Endothelial cell of umbilical vein (primary cell): ENCODE measurements at regions not wholly inside any gene's neighbourhood (a gene's known extent, or its start where the extent isn't known, plus 50 kb on each side); places are given as distances from the start of the nearest gene placed in this dataset.

Source experiments
- BruUV-seq: library from RNA; stranded (reverse); fragments of 400-500 nt; replicated peaks from 2 replicates; lab custom pipeline; 2021; lab: Mats Ljungman, UMichigan
- CTCF ChIA-PET: fragments of 300-600, 350-600 bp; sonication (Branson Sonifier 250); formaldehyde crosslinking; loops from one replicate; lab custom pipeline; 2021; ENCODE audit warnings: antibody characterized with exemption, inconsistent platforms; lab: Charles Lee
- POLR2A ChIA-PET: fragments of 300-600, 350-600 bp; sonication (Branson Sonifier 250); formaldehyde crosslinking; loops from one replicate; lab custom pipeline; 2021; ENCODE audit warnings: antibody characterized with exemption, inconsistent platforms; lab: Charles Lee
- DNase-seq: peaks from one replicate; pipeline ENCODE4 v3.0.0-alpha.2; 2011; ENCODE audit warnings: low read depth, low spot score
- FAIRE-seq: peaks from 2 replicates; lab custom pipeline; 2011; peaks lifted over from hg19 to GRCh38; lab: Jason Lieb, UNC
- H2AFZ ChIP-seq: 2 replicates; pipeline ENCODE4 v1.6.0; 2012; ENCODE audit warnings: low read depth, low read length, control low read depth, inconsistent platforms
- H3K27ac ChIP-seq: 2 replicates; pipeline ENCODE4 v1.5.1; 2011; ENCODE audit warnings: low read depth, mild to moderate bottlenecking, control low read depth, low read length, moderate library complexity; ENCODE audit not compliant: insufficient read depth
- H3K27me3 ChIP-seq, 2 experiments: 2 replicates each; pipeline versions ENCODE4 v1.6.0 to v1.6.1; 2011; ENCODE audit warnings: low read length in 2 of 2, mixed read lengths in 1 of 2; ENCODE audit not compliant: control insufficient read depth in 2 of 2, insufficient read depth in 2 of 2
- H3K36me3 ChIP-seq, 2 experiments: 2 replicates in 1 of 2; 3 replicates in 1 of 2; pipeline ENCODE4 v1.5.1; 2011; ENCODE audit warnings: low read length in 2 of 2, mild to moderate bottlenecking in 1 of 2, moderate library complexity in 1 of 2; ENCODE audit not compliant: control insufficient read depth in 2 of 2, insufficient read depth in 2 of 2; ENCODE audit errors: extremely low read depth in 1 of 2
- H3K4me1 ChIP-seq: 3 replicates; pipeline ENCODE4 v1.5.1; 2011; ENCODE audit warnings: mild to moderate bottlenecking, low read length; ENCODE audit not compliant: control insufficient read depth, insufficient read depth; ENCODE audit errors: extremely low read depth
- H3K4me2 ChIP-seq: 2 replicates; pipeline ENCODE4 v1.6.1; 2011; ENCODE audit warnings: low read length, control low read depth, mixed read lengths; ENCODE audit not compliant: insufficient read depth
- H3K4me3 ChIP-seq, 3 experiments: fragments of 200-600 bp in 1 of 3; sonication (generic), shearing (Covaris generic) in 1 of 3; replicated peaks in 1 of 3; 2 replicates each; pipeline ENCODE4 v1.5.1; 2011 to 2016; ENCODE audit warnings: control low read depth in 3 of 3, low read length in 3 of 3, mild to moderate bottlenecking in 2 of 3, inconsistent platforms in 1 of 3, low read depth in 1 of 3, moderate library complexity in 1 of 3; ENCODE audit not compliant: insufficient read depth in 1 of 3
- H3K79me2 ChIP-seq: 2 replicates; pipeline ENCODE4 v1.6.0; 2012; ENCODE audit warnings: low read length, inconsistent platforms; ENCODE audit not compliant: control insufficient read depth, insufficient read depth
- H3K9ac ChIP-seq: replicated peaks from 2 replicates; pipeline ENCODE3; 2011; ENCODE audit warnings: low read length, control low read depth; ENCODE audit not compliant: insufficient read depth; ENCODE audit errors: extremely low read depth
- H3K9me1 ChIP-seq: replicated peaks from 3 replicates; pipeline ENCODE4 v1.6.0; 2011; ENCODE audit warnings: mild to moderate bottlenecking, low read length; ENCODE audit not compliant: control insufficient read depth, insufficient read depth; ENCODE audit errors: extremely low read depth
- H3K9me3 ChIP-seq: replicated peaks from 2 replicates; pipeline ENCODE4 v1.5.1; 2012; ENCODE audit warnings: low read length, inconsistent platforms; ENCODE audit not compliant: control insufficient read depth, insufficient read depth
- H4K20me1 ChIP-seq: replicated peaks from 2 replicates; pipeline ENCODE3; 2011; ENCODE audit warnings: mild to moderate bottlenecking, low read length; ENCODE audit not compliant: control insufficient read depth, insufficient read depth; ENCODE audit errors: extremely low read depth
- CTCF ChIP-seq, 2 donors: IDR thresholded peaks; 1 replicate in 1 of 2; 2 replicates in 1 of 2; pipeline ENCODE4 v1.5.1; 2011; ENCODE audit warnings: low read length in 2 of 2, mild to moderate bottlenecking in 2 of 2, moderate library complexity in 2 of 2, control low read depth in 1 of 2, inconsistent platforms in 1 of 2, low read depth in 1 of 2; ENCODE audit not compliant: insufficient read depth in 1 of 2; ENCODE audit errors: extremely low read depth in 1 of 2
- EZH2 ChIP-seq: IDR thresholded peaks from 2 replicates; pipeline ENCODE4 v1.6.1; 2012; ENCODE audit warnings: borderline replicate concordance, low read depth, mild to moderate bottlenecking, moderate library complexity, low read length, inconsistent platforms; ENCODE audit not compliant: severe bottlenecking
- FOS ChIP-seq: IDR thresholded peaks from 2 replicates; pipeline ENCODE4 v1.6.1; 2011; ENCODE audit warnings: mild to moderate bottlenecking, low read length, moderate library complexity, borderline replicate concordance; ENCODE audit not compliant: insufficient read depth
- GATA2 ChIP-seq: IDR thresholded peaks from 2 replicates; pipeline ENCODE4 v1.7.0; 2011; ENCODE audit warnings: low read depth, mild to moderate bottlenecking, moderate library complexity, mixed read lengths, low read length; ENCODE audit not compliant: insufficient read length, insufficient read depth
- JUN ChIP-seq: IDR thresholded peaks from 2 replicates; pipeline ENCODE4 v1.6.1; 2011; ENCODE audit warnings: borderline replicate concordance, low read depth; ENCODE audit not compliant: insufficient read length, insufficient read depth
- POLR2A ChIP-seq: IDR thresholded peaks from 2 replicates; pipeline ENCODE4 v1.6.1; 2012; ENCODE audit warnings: low read depth, mild to moderate bottlenecking, control low read depth, low read length
- dilution Hi-C: fragments of 300-500 bp; cut with MboI; formaldehyde crosslinking; loops from one replicate; pipeline ENCODE4 v1.15.0; 2019; ENCODE audit warnings: low sequenced_read_pairs; ENCODE audit not compliant: extremely low pct_ligation_motif_present
- intact Hi-C: fragments of 100-400 bp; cut with micrococcal nuclease; formaldehyde crosslinking; loops from one replicate; pipeline ENCODE4 v1.10.0; 2022
- TF ChIP-seq, protein P1 (sequence below): IDR thresholded peaks from 2 replicates; pipeline ENCODE4 v1.6.1; 2011; ENCODE audit not compliant: insufficient read depth, insufficient read length

GRCh38 chr19:30070198-30070967, 128.3 kb downstream of the URI1 start:
- CTCF ChIA-PET, result interaction anchor here (1.0 kb wide), 1 partner anchor 597 kb away, joined by 3 read pairs; no protein-coding TSS in a partner anchor
- Histone ChIP-seq H3K9ac (no peak overlapping the region), H2AFZ (no peak overlapping the region), H3K27me3 (no peaks in the 10 kb centered on the region), H4K20me1 (no peaks in the 10 kb centered on the region), H3K27ac (no peak overlapping the region), H3K4me2 (no peak overlapping the region), H3K4me1 (no peaks in the 10 kb centered on the region), H3K79me2 (no peaks in the 10 kb centered on the region), H3K36me3 (no peaks in the 10 kb centered on the region), H3K9me1 (no peaks in the 10 kb centered on the region), H3K9me3 (no peaks in the 10 kb centered on the region), H3K4me3 (no peak overlapping the region)
- TF ChIP-seq EZH2 (no peak), JUN (no peak), GATA2 (no peak)
- intact Hi-C loops, result no loop called here
- dilution Hi-C loops, result no loop called here
- no TSS peak for BruUV-seq
- DNase-seq (no peak), FAIRE-seq (no peak)
- POLR2A ChIA-PET, result no interaction called here

DNA sequence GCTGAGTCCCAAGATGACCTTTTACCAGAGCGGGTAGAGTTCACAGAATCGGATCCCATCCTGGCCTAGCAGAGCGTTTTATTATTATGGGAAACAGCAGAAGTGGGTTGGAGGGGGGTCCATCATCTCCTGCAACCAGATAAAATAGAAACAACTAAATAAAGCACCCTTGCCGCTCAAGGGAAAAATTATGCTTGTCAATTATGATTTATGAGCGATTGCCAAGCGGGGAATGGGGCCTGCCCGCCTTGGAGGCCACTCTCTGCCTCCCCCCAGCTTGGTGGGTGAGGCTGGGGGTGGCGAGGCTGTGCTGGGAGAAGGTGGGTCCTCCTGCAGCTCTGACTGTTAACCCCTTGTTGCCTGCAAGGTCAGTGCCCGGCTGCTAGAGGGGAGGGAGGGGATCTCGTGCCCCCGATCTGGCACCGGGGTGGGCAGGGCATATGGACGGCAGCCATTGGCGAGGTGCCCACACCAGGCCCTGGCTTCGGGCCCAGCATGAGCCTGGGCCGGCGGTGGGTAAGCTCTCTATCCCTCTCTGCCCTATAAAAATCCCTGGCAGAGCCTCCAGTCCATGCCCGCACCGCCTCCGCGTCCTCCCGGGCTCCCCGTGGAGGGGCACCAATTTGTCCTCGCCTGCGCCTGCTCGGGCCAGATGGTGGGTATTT, 129.1 kb downstream of the URI1 start:
- dilution Hi-C loops (no loop called here), intact Hi-C loops (no loop called here)
- H3K9me1 ChIP-seq, result no peaks in the 10 kb centered on the region
- no peaks in the 10 kb centered on the region for H3K4me1 ChIP-seq
- H3K9ac ChIP-seq, result no peak overlapping the region
- H3K79me2 ChIP-seq, result no peaks in the 10 kb centered on the region
- TF ChIP-seq CTCF (IDR thresholded peaks at IDR 0.05; ENCODE audit: extremely low read depth in 1 of 2, insufficient read depth in 1 of 2, low read depth in 1 of 2, low read length in 2 of 2) (no peak), FOS (no peak), JUN (no peak), POLR2A (no peak), GATA2 (no peak)
- TF ChIP-seq, protein P1, sequence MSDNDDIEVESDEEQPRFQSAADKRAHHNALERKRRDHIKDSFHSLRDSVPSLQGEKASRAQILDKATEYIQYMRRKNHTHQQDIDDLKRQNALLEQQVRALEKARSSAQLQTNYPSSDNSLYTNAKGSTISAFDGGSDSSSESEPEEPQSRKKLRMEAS, result no peak
- no peak for DNase-seq
- BruUV-seq, result no TSS peak
- CTCF ChIA-PET, result interaction anchor here (1.0 kb wide), 1 partner anchor 596 kb away, joined by 3 read pairs; no protein-coding TSS in a partner anchor
- FAIRE-seq, result no peak
- no peaks in the 10 kb centered on the region for H3K27me3 ChIP-seq
- no peak overlapping the region for H3K4me3 ChIP-seq
- H4K20me1 ChIP-seq, result no peaks in the 10 kb centered on the region
- no peak overlapping the region for H2AFZ ChIP-seq
- POLR2A ChIA-PET, result no interaction called here
- H3K36me3 ChIP-seq, result no peaks in the 10 kb centered on the region
- no peak overlapping the region for H3K27ac ChIP-seq
- no peak overlapping the region for H3K4me2 ChIP-seq
- no peaks in the 10 kb centered on the region for H3K9me3 ChIP-seq
